ENCODE measurements at regions not wholly inside any gene's neighbourhood (a gene's known extent, or its start where the extent isn't known, plus 50 kb on each side); places are given as distances from the start of the nearest gene placed in this dataset.
"Not testable (repeated sequence)": the region's sequence is repeated elsewhere in the genome, so short reads cannot be mapped to it uniquely, and the experiment has no call there.

- no peak for DNase-seq
These were observed 203.1 kb downstream of the SMAD2 start for GRCh38 chr18:47727409-47727808.

- DNase-seq: no peak
These were observed 203.9 kb downstream of the SMAD2 start for GRCh38 chr18:47726550-47726949.

GRCh38 chr18:47725656-47726055, 204.8 kb downstream of the SMAD2 start:
- no peak for DNase-seq

GRCh38 chr18:47724186-47724975, 206.1 kb downstream of the SMAD2 start:
- no peak for DNase-seq

GRCh38 chr18:47721876-47722275, 208.6 kb downstream of the SMAD2 start:
- DNase-seq: no peak

GRCh38 chr18:47720741-47721140, 209.7 kb downstream of the SMAD2 start:
- no peak for DNase-seq

GRCh38 chr18:47719096-47719780, 211.2 kb downstream of the SMAD2 start:
- DNase-seq: no peak

- no peak for DNase-seq
These were observed 211.8 kb downstream of the SMAD2 start for GRCh38 chr18:47718646-47719045.

GRCh38 chr18:47717257-47717656, 213.2 kb downstream of the SMAD2 start:
- no peak for DNase-seq

- no peak for DNase-seq
These were observed 213.8 kb downstream of the SMAD2 start for GRCh38 chr18:47716632-47717185.

- no peak for DNase-seq
These were observed 220.0 kb downstream of the SMAD2 start for GRCh38 chr18:47710451-47710850.

GRCh38 chr18:47709556-47709955, 220.9 kb downstream of the SMAD2 start:
- no peak for DNase-seq

GRCh38 chr18:47708206-47708605, 222.3 kb downstream of the SMAD2 start:
- DNase-seq: no peak

- DNase-seq: no peak
These were observed 229.3 kb downstream of the SMAD2 start for GRCh38 chr18:47701134-47701533.

- no peak for DNase-seq
These were observed 233.6 kb downstream of the SMAD2 start for GRCh38 chr18:47696870-47697269.

- DNase-seq: no peak
These were observed 238.8 kb downstream of the SMAD2 start for GRCh38 chr18:47691611-47692010.

GRCh38 chr18:47690778-47691177, 239.7 kb downstream of the SMAD2 start:
- not testable (repeated sequence) for DNase-seq

GRCh38 chr18:47689371-47689770, 241.1 kb downstream of the SMAD2 start:
- DNase-seq: no peak

- DNase-seq: no peak
These were observed 243.7 kb downstream of the SMAD2 start for GRCh38 chr18:47686806-47687205.

- DNase-seq: no peak
These were observed 246.7 kb downstream of the SMAD2 start for GRCh38 chr18:47683774-47684173.

GRCh38 chr18:47682876-47683275, 247.6 kb downstream of the SMAD2 start:
- no peak for DNase-seq

GRCh38 chr18:47680488-47680887, 250.0 kb downstream of the SMAD2 start:
- DNase-seq: no peak

- no peak for DNase-seq
These were observed 250.6 kb downstream of the SMAD2 start for GRCh38 chr18:47679864-47680263.

- DNase-seq: no peak
These were observed 252.5 kb downstream of the SMAD2 start for GRCh38 chr18:47677952-47678351.
